Neuron (in vitro differentiated cells): ENCODE measurements at regions not wholly inside any gene's neighbourhood (a gene's known extent, or its start where the extent isn't known, plus 50 kb on each side); places are given as distances from the start of the nearest gene placed in this dataset.

Experiments used
- H2AFZ ChIP-seq: one replicate; pipeline ENCODE4 v1.6.1; 2013; ENCODE audit warnings: low read depth, mild to moderate bottlenecking, inconsistent platforms, low read length, moderate library complexity
- H3K27me3 ChIP-seq: one replicate; pipeline ENCODE4 v1.6.1; 2013; ENCODE audit warnings: low read length; ENCODE audit not compliant: insufficient read depth
- H3K36me3 ChIP-seq: one replicate; pipeline ENCODE4 v1.6.1; 2013; ENCODE audit warnings: low read length; ENCODE audit not compliant: insufficient read depth
- H3K4me1 ChIP-seq: one replicate; pipeline ENCODE4 v1.6.1; 2013; ENCODE audit warnings: low read length; ENCODE audit not compliant: insufficient read depth
- H3K4me3 ChIP-seq: 2 replicates; pipeline ENCODE4 v1.5.1; 2013; ENCODE audit warnings: mild to moderate bottlenecking, low read length, moderate library complexity
- H3K9me3 ChIP-seq: one replicate; pipeline ENCODE4 v1.6.1; 2013; ENCODE audit warnings: low read length

GRCh38 chr13:78185700-78186099 lies 267.1 kb upstream of the EDNRB start:
- Histone ChIP-seq H3K4me3 (no peak overlapping the region), H3K36me3 (no peaks in the 10 kb centered on the region), H3K27me3 (no peaks in the 10 kb centered on the region), H2AFZ (no peak overlapping the region), H3K9me3 (peaks cover 2% of the 10 kb centered on the region), H3K4me1 (peaks cover 5% of the 10 kb centered on the region)

GRCh38 chr13:78183732-78184131 lies 265.1 kb upstream of the EDNRB start:
- no peaks in the 10 kb centered on the region for H3K27me3 ChIP-seq
- peaks cover 2% of the 10 kb centered on the region for H3K9me3 ChIP-seq
- H3K36me3 ChIP-seq: no peaks in the 10 kb centered on the region
- no peak overlapping the region for H3K4me3 ChIP-seq
- no peak overlapping the region for H2AFZ ChIP-seq
- H3K4me1 ChIP-seq: peaks cover 5% of the 10 kb centered on the region

GRCh38 chr13:78182813-78183212 lies 264.2 kb upstream of the EDNRB start:
- peaks cover 2% of the 10 kb centered on the region for H3K4me1 ChIP-seq
- H2AFZ ChIP-seq: no peak overlapping the region
- no peaks in the 10 kb centered on the region for H3K36me3 ChIP-seq
- H3K9me3 ChIP-seq: peaks cover 2% of the 10 kb centered on the region
- no peaks in the 10 kb centered on the region for H3K27me3 ChIP-seq
- no peak overlapping the region for H3K4me3 ChIP-seq

GRCh38 chr13:78177306-78177705 lies 258.7 kb upstream of the EDNRB start:
- no peak overlapping the region for H3K4me3 ChIP-seq
- no peaks in the 10 kb centered on the region for H3K27me3 ChIP-seq
- no peaks in the 10 kb centered on the region for H3K9me3 ChIP-seq
- H3K36me3 ChIP-seq: no peaks in the 10 kb centered on the region
- H2AFZ ChIP-seq: no peak overlapping the region
- H3K4me1 ChIP-seq: no peaks in the 10 kb centered on the region

- Histone ChIP-seq H2AFZ (no peak overlapping the region), H3K4me3 (no peak overlapping the region), H3K36me3 (no peaks in the 10 kb centered on the region), H3K4me1 (no peaks in the 10 kb centered on the region), H3K9me3 (no peaks in the 10 kb centered on the region), H3K27me3 (no peaks in the 10 kb centered on the region)
These were observed 258.2 kb upstream of the EDNRB start for GRCh38 chr13:78176880-78177279.

- Histone ChIP-seq H3K4me3 (no peak overlapping the region), H2AFZ (no peak overlapping the region), H3K36me3 (no peaks in the 10 kb centered on the region), H3K27me3 (no peaks in the 10 kb centered on the region), H3K4me1 (no peaks in the 10 kb centered on the region), H3K9me3 (peaks cover 2% of the 10 kb centered on the region)
These were observed 250.8 kb upstream of the EDNRB start for GRCh38 chr13:78169386-78169785.

- peaks cover 2% of the 10 kb centered on the region for H3K9me3 ChIP-seq
- H2AFZ ChIP-seq: no peak overlapping the region
- no peak overlapping the region for H3K4me3 ChIP-seq
These were observed 250.3 kb upstream of the EDNRB start for GRCh38 chr13:78168981-78169380.

GRCh38 chr13:78161266-78161665 lies 242.6 kb upstream of the EDNRB start:
- Histone ChIP-seq H3K4me1 (no peaks in the 10 kb centered on the region), H3K27me3 (no peaks in the 10 kb centered on the region), H2AFZ (no peak overlapping the region), H3K9me3 (no peaks in the 10 kb centered on the region), H3K36me3 (no peaks in the 10 kb centered on the region), H3K4me3 (no peak overlapping the region)

More at GRCh38 chr13:78168981-78169380, 250.3 kb upstream of the EDNRB start:
- no peaks in the 10 kb centered on the region for H3K4me1 ChIP-seq
- H3K27me3 ChIP-seq: no peaks in the 10 kb centered on the region
- no peaks in the 10 kb centered on the region for H3K36me3 ChIP-seq

- H3K4me1 ChIP-seq: no peaks in the 10 kb centered on the region
- no peaks in the 10 kb centered on the region for H3K9me3 ChIP-seq
- no peaks in the 10 kb centered on the region for H3K36me3 ChIP-seq
- no peak overlapping the region for H3K4me3 ChIP-seq
- no peak overlapping the region for H2AFZ ChIP-seq
- H3K27me3 ChIP-seq: no peaks in the 10 kb centered on the region
These were observed 242.2 kb upstream of the EDNRB start for GRCh38 chr13:78160793-78161192.

- Histone ChIP-seq H3K4me3 (no peak overlapping the region), H3K27me3 (no peaks in the 10 kb centered on the region), H3K4me1 (no peaks in the 10 kb centered on the region), H2AFZ (no peak overlapping the region), H3K36me3 (no peaks in the 10 kb centered on the region), H3K9me3 (no peaks in the 10 kb centered on the region)
These were observed 233.8 kb upstream of the EDNRB start for GRCh38 chr13:78152415-78152814.

- H3K4me3 ChIP-seq: no peak overlapping the region
- H3K27me3 ChIP-seq: no peaks in the 10 kb centered on the region
- H2AFZ ChIP-seq: no peak overlapping the region
- no peaks in the 10 kb centered on the region for H3K36me3 ChIP-seq
- H3K9me3 ChIP-seq: no peaks in the 10 kb centered on the region
- H3K4me1 ChIP-seq: no peaks in the 10 kb centered on the region
These were observed 229.3 kb upstream of the EDNRB start for GRCh38 chr13:78147905-78148304.

GRCh38 chr13:78145276-78145675 lies 226.6 kb upstream of the EDNRB start:
- H2AFZ ChIP-seq: no peak overlapping the region
- H3K4me3 ChIP-seq: no peak overlapping the region
- no peaks in the 10 kb centered on the region for H3K36me3 ChIP-seq
- no peaks in the 10 kb centered on the region for H3K27me3 ChIP-seq
- H3K9me3 ChIP-seq: no peaks in the 10 kb centered on the region
- no peaks in the 10 kb centered on the region for H3K4me1 ChIP-seq

- Histone ChIP-seq H2AFZ (no peak overlapping the region), H3K4me1 (no peaks in the 10 kb centered on the region), H3K4me3 (no peak overlapping the region), H3K36me3 (no peaks in the 10 kb centered on the region), H3K9me3 (no peaks in the 10 kb centered on the region), H3K27me3 (no peaks in the 10 kb centered on the region)
These were observed 221.1 kb upstream of the EDNRB start for GRCh38 chr13:78139765-78140164.

- H2AFZ ChIP-seq: no peak overlapping the region
- H3K27me3 ChIP-seq: no peaks in the 10 kb centered on the region
- H3K9me3 ChIP-seq: no peaks in the 10 kb centered on the region
These were observed 220.1 kb upstream of the EDNRB start for GRCh38 chr13:78138756-78139155.

More at GRCh38 chr13:78138756-78139155, 220.1 kb upstream of the EDNRB start:
- no peaks in the 10 kb centered on the region for H3K36me3 ChIP-seq
- H3K4me3 ChIP-seq: no peak overlapping the region
- no peaks in the 10 kb centered on the region for H3K4me1 ChIP-seq
